HG03066 (cell line): ENCODE measurements at regions not wholly inside any gene's neighbourhood (a gene's known extent, or its start where the extent isn't known, plus 50 kb on each side); places are given as distances from the start of the nearest gene placed in this dataset.
"Not testable (repeated sequence)": the region's sequence is repeated elsewhere in the genome, so short reads cannot be mapped to it uniquely, and the experiment has no call there.

Source experiments
- ATAC-seq: cut with Tn5 transposase; IDR thresholded peaks from one replicate; pipeline ENCODE4 v1.9.1; 2021; ENCODE audit warnings: low read depth; ENCODE audit not compliant: unreplicated experiment

- ATAC-seq = no peak
These were observed 1371.1 kb upstream of the ACO1 start for GRCh38 chr9:31013371-31013770.

DNA sequence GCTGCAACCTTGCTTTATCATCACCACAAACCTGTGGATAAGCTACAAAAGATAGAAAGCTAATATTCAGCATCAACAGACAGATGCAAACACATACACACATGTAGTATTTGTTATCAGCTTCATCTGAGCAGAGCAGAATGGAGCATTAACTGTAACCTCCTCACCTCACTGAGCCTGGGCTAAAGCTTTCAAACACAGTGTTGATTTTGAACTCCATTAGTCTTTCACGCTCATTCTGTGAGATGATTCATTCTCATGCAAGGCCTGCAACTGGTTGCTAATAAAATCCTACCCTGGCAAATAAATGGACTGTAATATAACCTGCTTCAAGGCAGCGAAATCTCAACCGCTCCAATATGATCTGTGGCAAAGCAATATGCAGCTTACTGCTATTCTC is 1360.6 kb upstream of the ACO1 start:
- no peak for ATAC-seq

DNA sequence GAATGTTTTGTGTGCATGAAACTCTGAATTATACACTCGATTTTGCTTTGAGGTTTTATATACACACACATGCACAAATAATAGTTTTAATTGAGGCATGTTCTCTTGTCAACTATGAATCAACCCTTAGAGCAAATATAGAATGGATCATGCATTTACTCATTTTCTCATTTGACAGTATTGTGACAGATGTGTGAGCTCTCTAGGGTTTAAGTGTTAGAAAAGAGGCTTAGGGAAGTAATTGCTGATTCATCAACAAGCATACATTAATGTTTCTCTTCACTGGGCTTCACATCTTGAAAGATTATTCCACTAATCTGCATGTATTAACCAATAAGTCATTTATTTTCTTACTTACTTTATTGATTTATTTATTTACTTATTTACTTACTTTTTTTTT is 1356.8 kb upstream of the ACO1 start:
- no peak for ATAC-seq

DNA sequence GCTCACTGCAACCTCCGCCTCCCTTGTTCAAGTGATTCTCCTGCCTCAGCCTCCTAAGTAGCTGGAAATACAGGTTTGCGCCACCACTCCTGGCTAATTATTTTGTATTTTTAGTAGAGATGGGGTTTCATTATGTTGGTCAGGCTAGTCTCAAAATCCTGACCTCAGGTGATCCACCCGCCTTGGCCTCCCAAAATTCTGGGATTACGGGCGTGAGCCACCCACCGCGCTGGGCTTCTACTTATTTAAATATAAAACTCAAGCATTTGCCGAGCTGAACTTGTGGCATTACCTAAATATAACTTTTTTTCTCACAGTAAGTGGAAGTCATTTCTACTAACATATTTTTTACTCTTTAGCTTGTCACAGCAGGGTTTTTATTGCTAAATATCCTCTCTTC is 1356.3 kb upstream of the ACO1 start:
- no peak for ATAC-seq

DNA sequence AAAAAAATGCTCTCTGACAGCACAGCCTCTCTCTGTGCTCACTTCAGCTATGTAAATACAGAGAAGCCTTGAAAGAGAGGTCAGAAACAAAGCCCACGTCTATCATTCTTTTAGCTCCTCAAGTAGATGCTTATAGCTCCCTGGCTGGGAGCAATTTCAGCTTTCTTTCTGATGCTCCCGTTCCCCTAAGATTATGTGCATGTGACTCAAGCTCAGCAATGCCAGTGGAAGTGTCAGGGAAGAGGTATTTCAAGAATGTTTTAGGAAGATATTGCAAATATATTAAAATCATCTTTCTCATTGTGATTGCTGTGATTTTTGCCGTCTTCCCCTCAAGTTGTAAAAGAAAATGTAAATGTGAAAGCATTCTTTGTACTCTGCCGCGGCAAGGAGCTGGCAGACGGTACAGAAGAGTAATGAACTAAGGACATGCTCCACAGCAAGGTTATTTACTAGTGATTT is 1353.7 kb upstream of the ACO1 start:
- ATAC-seq = no peak

DNA sequence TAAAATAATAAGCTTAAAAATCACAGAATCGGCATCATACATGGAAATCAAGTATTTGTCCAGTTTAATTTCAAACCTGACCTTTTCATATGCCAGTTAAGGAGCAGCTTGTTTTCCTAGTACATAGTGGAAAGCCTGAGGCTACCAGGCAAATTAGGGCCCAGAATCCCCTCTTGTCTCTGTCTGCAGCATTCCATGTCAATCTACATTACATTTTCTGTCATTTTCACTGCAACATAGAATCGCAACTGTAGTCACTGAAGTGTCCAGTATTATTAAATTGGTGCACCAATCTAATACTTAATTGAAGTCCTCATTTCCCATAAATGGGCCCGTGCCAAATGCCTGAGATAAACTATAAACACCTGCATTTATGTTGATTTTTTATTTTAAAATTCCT is 1352.2 kb upstream of the ACO1 start:
- ATAC-seq = no peak

- no peak for ATAC-seq
These were observed 1350.1 kb upstream of the ACO1 start for GRCh38 chr9:31034311-31034710.

- ATAC-seq = no peak
These were observed 1343.9 kb upstream of the ACO1 start for GRCh38 chr9:31040564-31040963.

DNA sequence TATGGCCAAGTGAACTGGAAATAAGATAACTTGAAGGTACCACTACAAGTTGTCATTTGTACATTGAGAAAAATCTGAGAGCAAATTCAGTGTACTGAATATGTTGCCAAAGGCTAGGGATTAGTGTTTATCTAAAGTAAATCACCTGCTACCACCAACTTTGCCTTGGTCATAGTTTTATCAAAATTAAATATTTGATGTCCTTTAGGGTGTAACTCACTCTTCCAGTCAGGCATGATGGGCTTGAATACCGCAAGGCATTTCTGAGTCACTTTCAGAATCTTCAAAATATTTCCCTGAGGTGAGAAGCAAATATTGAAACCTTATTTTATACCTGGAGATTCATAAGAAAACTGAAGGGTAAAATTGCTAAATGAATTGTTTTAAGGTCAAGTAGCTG is 1338.6 kb upstream of the ACO1 start:
- no peak for ATAC-seq

- ATAC-seq = not testable (repeated sequence)
These were observed 1322.9 kb upstream of the ACO1 start for GRCh38 chr9:31061592-31061991.

- ATAC-seq = no peak
These were observed 1318.8 kb upstream of the ACO1 start for GRCh38 chr9:31065691-31066090.

- ATAC-seq = no peak
These were observed 1317.0 kb upstream of the ACO1 start for GRCh38 chr9:31067418-31067817.

DNA sequence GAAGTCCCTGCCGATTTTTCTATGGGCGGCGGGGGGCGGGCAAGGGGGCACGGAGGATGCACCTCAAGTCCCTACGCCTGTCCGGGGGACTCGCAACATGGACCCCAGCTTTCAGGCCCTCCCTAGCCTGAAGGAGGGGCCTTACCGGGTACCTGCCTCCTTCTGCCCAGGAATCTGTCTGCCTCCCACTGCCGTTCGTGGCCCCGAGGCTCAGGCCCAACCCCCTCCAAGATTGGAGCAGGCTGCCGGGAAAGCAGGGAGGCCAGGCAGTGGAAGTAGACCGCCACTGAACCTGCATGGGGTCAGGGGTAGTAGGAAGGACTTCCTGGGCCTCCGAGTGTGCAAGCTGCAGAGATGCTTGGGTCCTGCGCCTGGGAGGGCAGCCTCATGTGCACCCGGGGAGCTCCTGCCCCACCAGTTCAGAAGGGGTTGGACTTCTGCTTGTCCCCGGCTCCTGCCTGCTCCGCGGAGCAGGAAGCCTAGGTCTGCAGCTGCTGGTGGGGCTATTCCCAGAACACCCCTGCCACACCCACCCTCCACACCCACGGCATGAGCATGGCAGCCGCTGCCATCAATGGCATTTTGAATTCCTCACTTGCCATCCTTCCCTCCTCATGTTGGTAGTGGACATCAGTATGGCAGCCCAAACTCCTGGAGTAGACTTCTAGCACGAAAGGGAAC is 1312.7 kb upstream of the ACO1 start:
- no peak for ATAC-seq

GRCh38 chr9:31078175-31078574 is 1306.3 kb upstream of the ACO1 start:
- ATAC-seq = no peak

DNA sequence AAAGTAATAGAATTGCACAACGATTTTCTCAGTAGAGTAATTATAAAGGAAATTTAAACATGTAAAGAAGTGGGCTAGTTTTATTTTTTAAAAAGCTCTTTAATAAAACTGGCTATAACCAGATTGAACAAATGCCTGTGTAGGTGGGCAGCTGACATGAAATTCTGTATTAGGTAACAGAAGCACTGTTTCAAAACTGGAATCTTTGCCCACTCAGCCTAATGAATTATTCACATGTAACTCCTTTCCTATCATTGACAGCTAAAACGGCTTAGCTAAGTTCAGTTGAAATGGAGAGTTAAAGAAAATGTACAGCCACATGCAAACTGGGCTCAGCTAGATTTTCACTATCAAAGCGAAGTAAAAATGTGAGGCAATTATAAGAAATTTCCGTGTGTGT is 1300.1 kb upstream of the ACO1 start:
- no peak for ATAC-seq

DNA sequence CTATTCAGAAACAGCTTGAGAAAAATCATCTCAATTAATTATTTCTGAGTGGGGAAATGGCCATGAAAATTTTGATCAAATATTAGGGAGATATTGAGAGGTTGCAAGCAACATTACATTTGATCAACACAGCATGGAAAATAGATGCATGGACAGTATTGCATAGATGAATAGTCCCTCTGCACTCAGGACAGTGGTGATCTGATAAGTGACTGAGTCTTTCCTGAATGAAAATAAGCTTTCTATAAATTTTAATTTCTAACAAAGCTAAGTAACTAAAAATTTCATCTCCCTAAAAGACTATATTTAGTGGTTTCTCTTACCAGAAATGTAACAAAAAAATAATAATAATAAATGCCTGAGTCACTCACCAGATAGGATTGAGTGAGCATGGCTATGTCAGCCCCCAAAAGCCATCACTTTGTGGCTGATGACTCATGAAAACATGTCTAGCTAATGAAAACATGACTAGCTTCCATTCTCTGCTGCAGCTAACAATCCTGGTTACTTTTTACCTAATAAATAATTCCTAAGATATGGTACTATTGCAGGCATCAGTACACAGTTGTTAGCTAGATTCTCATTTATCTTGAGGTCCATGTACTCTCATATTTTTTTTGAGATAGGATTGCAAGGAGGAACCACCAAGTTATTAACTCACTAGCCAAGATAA is 1294.8 kb upstream of the ACO1 start:
- ATAC-seq = no peak

- ATAC-seq = no peak
These were observed 1284.1 kb upstream of the ACO1 start for GRCh38 chr9:31100311-31100710.

- no peak for ATAC-seq
These were observed 1280.6 kb upstream of the ACO1 start for GRCh38 chr9:31103836-31104235.

- ATAC-seq = no peak
These were observed 1280.2 kb upstream of the ACO1 start for GRCh38 chr9:31104249-31104648.

DNA sequence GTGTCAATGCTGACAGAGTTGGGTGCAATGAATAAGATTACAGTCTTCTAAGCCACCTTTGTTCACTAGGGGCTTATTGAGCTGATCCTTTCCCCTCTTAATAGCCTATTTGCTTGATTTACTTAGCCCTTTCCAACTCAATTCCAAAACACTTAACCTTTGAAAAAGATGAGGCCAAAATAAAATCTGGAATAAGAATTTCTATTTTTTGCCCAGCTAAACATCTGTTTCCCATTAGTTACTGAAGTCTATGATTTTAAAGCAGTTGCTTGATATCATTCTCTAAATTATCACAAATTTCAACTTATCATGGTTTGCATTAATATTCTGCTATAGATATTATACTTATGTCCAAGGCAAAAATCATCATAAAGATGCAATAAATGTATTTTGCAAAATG is 1272.0 kb upstream of the ACO1 start:
- no peak for ATAC-seq

DNA sequence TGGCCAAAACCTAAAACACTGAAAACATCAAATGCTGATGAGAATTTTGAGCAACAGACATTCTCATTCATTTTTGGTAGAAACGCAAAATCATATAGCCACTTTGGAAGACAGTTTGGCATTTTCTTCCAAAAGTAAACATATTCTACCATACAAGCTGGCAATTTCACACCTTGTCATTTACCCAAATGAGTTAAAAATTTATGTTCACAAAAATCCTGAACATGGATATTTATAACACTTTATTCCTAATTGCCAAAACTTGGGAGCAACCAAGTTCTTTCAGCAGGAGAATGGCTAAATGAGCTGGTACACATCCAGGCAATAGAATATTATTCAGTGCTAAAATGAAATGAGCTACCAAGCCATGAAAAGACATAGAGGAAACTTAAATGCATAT is 1270.1 kb upstream of the ACO1 start:
- no peak for ATAC-seq

DNA sequence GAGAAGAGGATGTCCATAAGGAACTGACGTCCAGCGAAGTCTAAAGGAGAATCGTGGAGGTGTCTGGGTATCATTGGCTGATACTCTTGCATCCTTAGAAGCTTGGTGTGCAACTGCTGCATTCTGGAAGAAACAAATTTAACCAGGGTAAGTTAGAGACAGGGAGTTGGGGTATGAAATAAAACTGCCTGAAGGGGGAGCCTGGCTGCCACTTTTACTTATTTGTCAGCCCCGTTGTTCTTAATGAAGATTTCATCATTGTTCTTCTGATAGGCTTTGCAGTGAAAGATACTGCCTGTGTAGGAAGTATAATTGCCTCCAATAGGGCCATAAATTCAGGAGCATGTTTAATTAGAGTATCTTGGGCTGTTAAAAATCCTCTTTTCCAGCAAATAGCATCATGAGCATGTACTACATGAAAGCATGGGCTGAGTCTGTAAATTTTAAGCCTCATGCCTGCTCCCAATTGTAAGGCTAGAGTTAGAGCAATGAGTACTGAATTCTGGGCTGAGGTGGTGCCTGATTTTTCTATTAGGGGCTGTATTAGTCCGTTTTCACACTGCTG is 1264.5 kb upstream of the ACO1 start:
- peak; percentile 77 for ATAC-seq
